ENCODE measurements at regions not wholly inside any gene's neighbourhood (a gene's known extent, or its start where the extent isn't known, plus 50 kb on each side); places are given as distances from the start of the nearest gene placed in this dataset.
"Not testable (repeated sequence)": the region's sequence is repeated elsewhere in the genome, so short reads cannot be mapped to it uniquely, and the experiment has no call there.

DNA sequence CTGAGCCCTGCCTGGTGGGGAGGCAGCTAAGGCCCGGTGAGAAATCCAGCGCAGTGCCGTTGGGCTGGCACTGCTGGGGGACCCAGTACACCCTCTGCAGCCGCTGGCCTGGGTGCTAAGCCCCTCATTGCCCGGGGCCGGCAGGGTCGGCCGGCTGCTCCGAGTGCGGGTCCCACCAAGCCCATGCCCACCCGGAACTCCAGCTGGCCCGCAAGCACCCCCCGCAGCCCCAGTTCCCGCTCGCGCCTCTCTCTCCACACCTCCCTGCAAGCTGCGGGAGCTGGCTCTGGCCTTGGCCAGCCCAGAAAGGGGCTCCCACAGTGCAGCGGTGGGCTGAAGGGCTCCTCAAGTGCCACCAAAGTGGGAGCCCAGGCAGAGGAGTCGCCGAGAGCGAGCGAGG lies 225.1 kb upstream of the ANKH start:
- not testable (repeated sequence) for DNase-seq (ENCODE audit: low spot score)

DNA sequence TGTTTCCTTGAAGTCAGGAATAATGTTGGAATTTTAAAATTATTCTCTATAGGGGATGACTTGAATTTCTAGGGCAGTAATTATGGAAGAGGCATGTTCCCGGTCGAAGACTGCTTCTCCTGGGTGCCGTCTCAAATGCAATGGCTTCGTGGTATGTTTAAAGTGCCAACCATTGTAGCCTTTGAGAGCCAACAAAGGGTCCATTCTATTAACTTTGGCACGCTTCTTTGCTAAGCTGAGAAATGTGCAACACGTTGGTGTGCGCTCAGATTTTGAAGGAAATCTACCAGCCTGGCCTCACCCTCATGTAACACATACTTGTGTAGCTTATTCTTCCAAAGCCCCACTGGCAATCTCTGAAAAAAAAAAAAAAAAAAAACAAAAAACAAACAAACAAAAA lies 221.2 kb upstream of the ANKH start:
- no peak for DNase-seq (ENCODE audit: low spot score)

DNA sequence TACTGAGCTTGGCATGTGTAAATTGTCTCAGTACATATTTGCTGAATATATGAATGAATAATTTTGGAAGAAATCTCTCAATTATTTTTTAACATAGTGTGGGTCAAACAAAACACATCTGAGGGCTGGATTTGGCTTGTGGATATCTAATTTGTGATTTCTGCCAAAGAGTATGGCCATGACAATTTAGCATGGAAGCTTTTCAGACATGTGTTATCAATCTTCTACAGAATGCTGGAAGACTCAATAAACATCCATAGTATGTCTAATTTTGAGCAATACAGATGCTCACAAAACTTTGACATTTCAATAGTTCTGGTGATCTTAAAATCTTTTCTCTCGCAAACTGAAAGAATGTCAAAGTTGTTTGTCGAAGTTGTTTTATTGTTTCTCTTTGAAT lies 214.1 kb upstream of the ANKH start:
- no peak for DNase-seq (ENCODE audit: low spot score)

- DNase-seq (ENCODE audit: low spot score), result no peak
These were observed 210.5 kb upstream of the ANKH start for GRCh38 chr5:15082096-15082495.

GRCh38 chr5:15080219-15080618 lies 208.6 kb upstream of the ANKH start:
- DNase-seq (ENCODE audit: low spot score), result no peak

DNA sequence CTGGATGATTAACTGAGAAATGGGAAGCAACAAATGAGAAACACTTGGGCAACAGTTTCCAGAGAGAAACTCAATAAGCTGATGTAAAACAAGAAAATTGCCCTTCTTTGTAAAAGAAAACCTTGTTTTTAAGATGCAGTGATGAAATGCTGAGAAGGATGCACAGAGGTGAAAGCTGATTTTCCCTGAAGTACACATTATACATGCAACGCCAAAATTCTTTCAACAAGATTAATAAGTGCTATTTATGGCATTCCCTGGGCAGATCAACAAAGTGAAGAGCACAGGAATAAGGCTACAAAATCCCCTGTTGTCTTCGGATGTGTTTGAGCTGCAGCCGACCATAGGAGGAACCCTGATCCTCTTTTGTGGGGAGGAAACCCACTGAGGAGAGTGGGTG lies 208.0 kb upstream of the ANKH start:
- no peak for DNase-seq (ENCODE audit: low spot score)

DNA sequence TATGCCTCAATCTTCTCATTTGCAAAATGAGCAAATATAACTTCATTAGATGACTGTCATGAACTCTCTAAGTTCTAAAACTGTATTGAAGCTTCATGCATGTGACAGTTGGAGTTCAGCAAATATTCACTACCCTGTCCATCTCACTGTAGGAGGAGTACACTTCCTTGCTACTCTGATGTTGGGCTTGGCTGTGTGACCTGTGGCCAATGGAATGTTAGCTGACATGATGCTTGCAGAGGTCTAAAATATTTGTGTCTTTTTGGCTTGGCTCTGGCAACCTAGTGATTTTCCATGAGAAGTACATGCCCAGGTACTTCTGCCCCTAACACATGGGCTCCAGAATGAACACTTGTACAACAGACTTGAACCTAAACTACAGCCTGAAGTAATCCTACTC lies 203.1 kb upstream of the ANKH start:
- no peak for DNase-seq (ENCODE audit: low spot score)

- no peak for DNase-seq (ENCODE audit: low spot score)
These were observed 201.9 kb upstream of the ANKH start for GRCh38 chr5:15073453-15073852.

DNA sequence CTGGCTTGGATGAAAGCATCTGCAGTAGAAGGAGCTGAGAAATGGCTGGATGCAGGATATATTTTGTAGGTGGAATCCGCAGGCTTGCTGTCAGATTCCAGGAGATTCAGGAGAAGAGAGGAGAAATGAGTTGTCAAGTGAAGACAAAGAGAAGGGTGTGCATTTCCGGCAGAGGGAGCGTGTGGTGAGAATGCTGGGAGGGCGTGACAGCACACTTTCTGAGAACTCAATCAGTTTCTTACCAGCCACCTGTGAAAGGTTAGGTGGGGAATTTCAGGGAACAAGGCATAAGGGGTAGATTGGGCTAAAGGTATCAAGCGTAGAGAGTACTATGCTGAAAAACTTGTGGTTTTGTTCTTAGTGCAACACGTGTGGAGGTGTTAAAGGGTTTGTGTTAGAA lies 199.3 kb upstream of the ANKH start:
- no peak for DNase-seq (ENCODE audit: low spot score)

DNA sequence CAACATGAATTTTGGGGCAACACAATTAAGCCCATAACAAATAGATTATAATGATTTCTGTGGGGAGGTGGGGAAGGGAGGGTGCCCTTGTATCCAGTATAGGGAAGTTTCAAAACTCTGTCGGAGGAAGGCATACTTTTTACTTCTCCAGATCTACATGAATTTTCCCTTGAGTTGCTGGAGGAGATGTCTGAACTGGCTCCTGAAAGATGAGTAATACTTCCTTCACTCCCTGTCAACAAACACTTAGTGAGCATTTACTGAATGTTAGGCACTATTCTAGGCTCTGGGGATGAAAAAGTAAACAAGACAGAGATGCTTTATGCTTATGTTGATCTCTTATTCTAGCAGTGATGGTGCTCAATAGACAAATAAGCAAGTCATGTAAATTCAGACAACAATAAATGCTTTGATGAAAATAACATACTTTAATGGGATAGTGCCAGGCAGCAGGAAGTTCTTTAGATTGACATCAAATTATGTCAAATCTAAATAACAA lies 197.9 kb upstream of the ANKH start:
- DNase-seq (ENCODE audit: low spot score), result no peak

- DNase-seq (ENCODE audit: low spot score), result no peak
These were observed 193.5 kb upstream of the ANKH start for GRCh38 chr5:15065091-15065490.

- DNase-seq (ENCODE audit: low spot score), result no peak
These were observed 192.8 kb upstream of the ANKH start for GRCh38 chr5:15064396-15064795.

DNA sequence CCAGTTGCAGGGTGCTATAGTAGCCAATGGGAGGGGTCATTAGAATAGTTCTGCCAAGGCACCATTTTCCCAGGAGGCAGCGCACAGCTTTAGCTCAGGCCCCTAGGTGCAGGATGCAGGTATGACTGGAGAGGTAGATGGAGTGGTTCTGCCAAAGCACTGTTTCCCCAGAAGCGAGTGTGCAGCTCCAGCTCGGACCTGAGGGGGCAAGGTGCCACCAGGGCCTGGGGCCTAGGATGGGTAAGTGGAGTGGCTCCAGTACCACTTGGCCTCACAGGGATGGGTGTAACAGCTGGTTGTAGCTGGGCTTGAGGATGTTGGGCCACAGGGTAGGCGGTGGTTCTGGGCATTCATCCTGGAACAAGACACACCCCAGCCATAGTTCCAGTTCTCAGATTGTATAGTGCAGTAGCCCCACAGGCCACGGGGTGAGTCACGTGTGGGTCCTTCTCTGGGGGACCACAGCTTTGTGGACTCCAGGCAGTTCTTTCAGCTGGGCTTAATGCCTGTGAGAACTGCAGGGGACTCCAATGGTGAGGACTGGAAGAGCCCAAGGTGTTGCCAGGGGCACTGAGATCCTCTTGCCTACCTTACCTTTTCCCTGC lies 185.5 kb upstream of the ANKH start:
- no peak for DNase-seq (ENCODE audit: low spot score)

GRCh38 chr5:15044521-15044920 lies 172.9 kb upstream of the ANKH start:
- no peak for DNase-seq (ENCODE audit: low spot score)

- DNase-seq (ENCODE audit: low spot score), result no peak
These were observed 165.8 kb upstream of the ANKH start for GRCh38 chr5:15037247-15037908.

DNA sequence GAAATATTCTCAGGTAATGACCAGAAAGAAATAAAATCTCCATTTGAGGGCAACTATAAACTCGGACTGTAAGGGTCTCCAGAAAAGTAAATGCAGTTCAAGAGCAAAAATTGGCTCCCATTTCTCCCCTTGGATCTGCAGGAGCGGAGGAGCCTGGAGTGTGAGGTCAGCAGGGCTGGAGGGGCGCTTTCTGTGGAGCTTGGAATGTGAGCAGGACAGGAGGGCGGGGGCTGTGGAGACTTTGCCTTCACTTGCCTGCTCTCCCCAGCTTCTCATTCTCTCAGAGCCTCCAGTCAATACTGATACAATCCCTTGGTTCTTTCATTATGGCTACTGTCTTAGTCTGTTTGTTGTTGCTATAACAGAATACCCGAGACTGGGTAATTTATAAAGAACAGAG lies 162.8 kb upstream of the ANKH start:
- DNase-seq (ENCODE audit: low spot score), result no peak

DNA sequence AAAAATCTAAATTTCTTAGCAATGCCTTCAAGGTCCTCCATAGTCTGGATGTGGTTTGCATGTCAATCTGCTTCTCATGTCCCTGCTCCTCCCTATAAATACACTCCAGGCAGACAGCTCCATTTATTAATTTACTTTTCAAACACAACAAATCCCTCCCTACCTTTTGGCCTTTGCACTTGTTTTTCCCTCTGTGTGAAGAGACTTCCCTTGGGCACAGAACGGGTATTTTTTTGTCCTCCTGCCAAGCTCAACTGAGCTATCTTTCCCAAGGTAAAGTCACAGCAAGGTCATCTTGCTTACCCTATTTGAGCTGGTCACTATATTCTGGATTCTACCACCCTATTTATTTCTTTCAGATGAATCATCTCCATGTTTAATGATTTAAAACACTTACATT lies 159.6 kb upstream of the ANKH start:
- no peak for DNase-seq (ENCODE audit: low spot score)

DNA sequence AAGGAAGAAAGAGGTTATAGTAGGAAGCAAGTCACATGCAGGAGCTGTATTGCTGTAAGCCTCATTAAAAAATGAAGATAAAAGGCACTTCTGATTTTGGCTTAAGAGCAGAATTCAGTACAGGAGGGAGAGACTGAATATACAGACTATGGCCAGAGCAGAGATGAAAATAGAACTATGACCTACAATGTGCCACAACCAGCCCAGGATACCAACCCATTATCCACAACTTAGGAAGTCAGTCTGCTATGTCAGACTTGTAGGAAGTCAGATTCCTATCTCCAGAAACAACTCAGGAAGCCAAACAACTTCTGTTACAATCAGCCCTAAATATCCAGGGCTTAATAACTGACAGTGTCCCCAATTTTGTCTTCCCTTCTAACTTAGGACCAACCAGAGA lies 156.2 kb upstream of the ANKH start:
- DNase-seq (ENCODE audit: low spot score), result no peak

- no peak for DNase-seq (ENCODE audit: low spot score)
These were observed 155.4 kb upstream of the ANKH start for GRCh38 chr5:15026944-15027343.

DNA sequence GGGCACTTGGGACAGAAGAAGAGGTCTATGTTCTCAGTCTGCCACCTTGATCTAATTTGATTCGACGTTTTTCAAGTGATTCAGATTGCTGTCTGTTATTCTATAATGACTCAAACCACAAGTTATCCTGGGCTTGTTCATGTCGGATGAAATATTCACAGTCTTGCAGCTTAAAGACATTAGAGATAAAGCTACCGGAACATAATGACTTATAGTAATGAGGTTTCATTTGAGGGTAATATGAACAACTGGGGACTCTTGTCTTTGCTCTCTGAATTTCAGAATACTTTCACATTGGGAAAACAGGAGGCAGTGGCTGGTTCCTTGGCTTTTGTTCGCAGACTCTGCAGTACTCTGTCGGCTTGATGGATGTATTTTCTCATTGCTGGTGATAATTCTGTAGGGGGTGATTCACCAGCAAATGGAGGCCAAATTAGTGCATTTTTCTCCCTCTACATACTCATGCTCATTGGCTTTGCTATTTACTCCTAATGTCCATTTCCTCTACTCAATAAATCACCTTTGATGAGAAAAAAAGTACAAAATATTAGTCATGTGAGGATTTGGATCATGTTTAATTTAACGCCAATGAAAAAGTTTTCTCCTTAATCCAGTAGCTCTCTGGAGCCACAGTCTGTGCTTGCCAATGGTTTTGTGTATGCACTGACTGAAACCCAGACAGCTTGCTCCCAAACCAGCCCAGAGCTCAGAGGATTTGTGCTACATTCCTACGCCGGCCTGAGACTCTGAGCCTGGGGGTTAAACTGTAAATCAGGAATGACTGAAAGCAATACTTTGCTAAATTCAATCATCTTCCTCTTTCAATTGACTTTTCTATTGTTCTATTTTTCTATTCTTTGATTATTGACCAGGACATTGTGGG lies 154.7 kb upstream of the ANKH start:
- DNase-seq (ENCODE audit: low spot score), result no peak

GRCh38 chr5:15023846-15024245 lies 152.3 kb upstream of the ANKH start:
- no peak for DNase-seq (ENCODE audit: low spot score)

DNA sequence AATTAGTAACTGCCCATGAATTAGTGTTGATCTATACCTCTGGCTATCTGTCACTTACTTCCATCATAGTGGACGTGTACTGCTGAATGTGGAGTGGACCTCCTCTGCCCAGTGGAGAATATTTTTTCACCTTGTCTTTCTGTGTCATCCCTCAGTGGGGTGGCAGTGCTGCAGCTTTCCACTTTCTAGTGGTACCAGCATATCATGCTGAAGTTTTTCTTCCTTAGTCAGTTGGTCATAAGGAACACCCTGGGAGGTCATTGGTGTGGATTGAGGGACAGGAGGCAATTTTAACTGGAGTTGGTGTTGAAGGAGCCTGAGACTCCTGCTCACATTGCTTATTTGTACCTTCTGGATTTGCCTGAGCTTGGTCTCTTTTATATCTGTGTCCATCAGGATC lies 151.7 kb upstream of the ANKH start:
- DNase-seq (ENCODE audit: low spot score), result no peak
